ENCODE measurements at regions not wholly inside any gene's neighbourhood (a gene's known extent, or its start where the extent isn't known, plus 50 kb on each side); places are given as distances from the start of the nearest gene placed in this dataset.

- TF ChIP-seq EZH2 (IDR thresholded peaks at IDR 0.05) (no peak), POLR2AphosphoS5 (IDR thresholded peaks at IDR 0.05; ENCODE audit: borderline replicate concordance, low read depth, low read length) (no peak), FOXP2 (optimal IDR thresholded peaks at IDR 0.05; ENCODE audit: control extremely low read depth, extremely low read length, insufficient read depth) (no peak)
These were observed 61.6 kb upstream of the NCOA1 start for GRCh38 chr2:24429197-24430074.
